WTC11 (cell line): ENCODE measurements at regions not wholly inside any gene's neighbourhood (a gene's known extent, or its start where the extent isn't known, plus 50 kb on each side); places are given as distances from the start of the nearest gene placed in this dataset.

ENCODE experiments used
- CTCF ChIP-seq: fragments of 200-600 bp; IDR thresholded peaks from 2 replicates; pipeline ENCODE4 v1.8.0; 2022; ENCODE audit warnings: antibody characterized with exemption
- FOXP4 ChIP-seq: sonication (generic); formaldehyde crosslinking; IDR thresholded peaks from 2 replicates; pipeline ENCODE4 v1.8.0; 2022; ENCODE audit warnings: mild to moderate bottlenecking, missing genetic modification reagents
- PRDM15 ChIP-seq: sonication (generic); formaldehyde crosslinking; IDR thresholded peaks from 2 replicates; pipeline ENCODE4 v1.8.0; 2022; ENCODE audit warnings: missing genetic modification reagents
- TF ChIP-seq, protein P1 (sequence below): sonication (generic); formaldehyde crosslinking; IDR thresholded peaks from 2 replicates; pipeline ENCODE4 v1.8.0; 2022; ENCODE audit warnings: mild to moderate bottlenecking, missing genetic modification reagents

GRCh38 chr9:129556491-129557191 lies 64.3 kb downstream of the C9orf50 start:
- TF ChIP-seq CTCF (no peak), PRDM15 (CRISPR knock-in tag) (no peak), FOXP4 (CRISPR knock-in tag) (no peak)
- TF ChIP-seq, protein P1, sequence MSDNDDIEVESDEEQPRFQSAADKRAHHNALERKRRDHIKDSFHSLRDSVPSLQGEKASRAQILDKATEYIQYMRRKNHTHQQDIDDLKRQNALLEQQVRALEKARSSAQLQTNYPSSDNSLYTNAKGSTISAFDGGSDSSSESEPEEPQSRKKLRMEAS (CRISPR knock-in tag), result no peak; the same call in 1 of the 2 replicates
